Heart right ventricle (tissue), 16 donors: ENCODE measurements at regions not wholly inside any gene's neighbourhood (a gene's known extent, or its start where the extent isn't known, plus 50 kb on each side); places are given as distances from the start of the nearest gene placed in this dataset.
A peak's percentile ranks its signal among the peaks of the same experiment; 100 is the strongest.

Experiments used
- ATAC-seq, 8 donors: fragments of 200-7000 bp; cut with Tn5 transposase; one replicate each; pipeline ENCODE4 v1.9.1; 2020; ENCODE audit warnings: mild to moderate bottlenecking in 8 of 8, moderate library complexity in 8 of 8, moderate number of reproducible peaks in 1 of 8
- DNase-seq, 2 donors: peaks; one replicate each; pipeline ENCODE4 v3.0.0-alpha.2; 2020
- H3K27ac ChIP-seq, 10 donors: fragments of 200-600 bp; sonication (generic) in 2 of 10; one replicate each; pipeline versions ENCODE4 v1.5.0 to v1.8.0; 2020 to 2022; ENCODE audit warnings: mild to moderate bottlenecking in 3 of 10
- H3K27me3 ChIP-seq, 7 donors: fragments of 200-600 bp; one replicate each; pipeline ENCODE4 v1.8.0; 2021 to 2022; ENCODE audit warnings: mild to moderate bottlenecking in 2 of 7
- H3K36me3 ChIP-seq, 9 donors: fragments of 200-600 bp; sonication (generic) in 1 of 9; one replicate each; pipeline versions ENCODE4 v1.5.0 to v1.8.0; 2020 to 2022; ENCODE audit warnings: mild to moderate bottlenecking in 2 of 9
- H3K4me1 ChIP-seq, 9 donors: fragments of 200-600 bp; sonication (generic) in 1 of 9; one replicate each; pipeline versions ENCODE4 v1.5.0 to v1.8.0; 2020 to 2022; ENCODE audit warnings: mild to moderate bottlenecking in 4 of 9
- H3K4me3 ChIP-seq, 10 donors: fragments of 200-600 bp; sonication (generic) in 2 of 10; one replicate each; pipeline versions ENCODE4 v1.5.0 to v1.8.0; 2020 to 2022; ENCODE audit warnings: mild to moderate bottlenecking in 7 of 10, moderate library complexity in 2 of 10
- H3K9me3 ChIP-seq, 11 donors: fragments of 200-600 bp in 10 of 11; sonication (generic) in 2 of 11; one replicate each; pipeline versions ENCODE4 v1.5.0 to v1.8.0; 2013 to 2022; ENCODE audit warnings: mild to moderate bottlenecking in 2 of 11, control low read depth in 1 of 11, moderate library complexity in 1 of 11
- WGBS, 2 donors: extraction: QIAGEN DNeasy Blood & Tissue Kit; methylation state at CpG; one replicate each; pipeline ENCODE4 v1.1.7; 2013; ENCODE audit warnings: inconsistent platforms in 1 of 2; 5-methylcytosine and 5-hydroxymethylcytosine counted together
- intact Hi-C, 10 donors: fragments of 100-400 bp; cut with DNase I; formaldehyde crosslinking; loops; one replicate each; pipeline versions ENCODE4 v1.11.1 to v1.14.2; 2022
- TF ChIP-seq, protein P1 (sequence below), 9 donors: fragments of 200-600 bp; sonication (generic) in 2 of 9; IDR thresholded peaks; one replicate each; pipeline versions ENCODE4 v1.5.0 to v1.8.0; 2021 to 2022; ENCODE audit warnings: antibody characterized with exemption in 9 of 9, mild to moderate bottlenecking in 5 of 9, moderate library complexity in 1 of 9
- donor health status: Arrhythmogenic right ventricular cardiomyopathy.
- donor health status: ischemic (EF 13 %, LVEDD 7.1; RV severe dilation, severe dysfunction).
- donor health status: healthy with polysubstance abuse.
- donor health status: DM: no; HTN: yes; CAD: no.
- donor health status: DM: no; HTN: no; CAD: no.
- donor health status: ischemic (EF 25% LVEDD 6.9; RV normal size, moderate dysfunction).
- donor health status: ischemic (EF 25% LVEDD 5.7; RV mildly dilated, moderate dysfunction).
- donor health status: healthy.
- donor health status: DM: yes; HTN: yes; CAD: no.
- donor health status: Ischemic cardiomyopathy.
- donor health status: ischemic (EF 35%, LVEDD 5.7; RV mildly dilated, moderate dysfunction).
- donor health status: nonischemic (EF 11% LVEDD 7.7; RV severe dilation, severe dysfunction).
- donor health status: DM: yes; HTN: yes; CAD: no.
- donor health status: PGD.
- donor health status: ischemic (EF 29% LVEDD 5.4; RV normal size, mild dysfunction).
- donor health status: nonischemic (EF 23%, LVEDD 6.1; RV moderate dilation, normal function).

DNA sequence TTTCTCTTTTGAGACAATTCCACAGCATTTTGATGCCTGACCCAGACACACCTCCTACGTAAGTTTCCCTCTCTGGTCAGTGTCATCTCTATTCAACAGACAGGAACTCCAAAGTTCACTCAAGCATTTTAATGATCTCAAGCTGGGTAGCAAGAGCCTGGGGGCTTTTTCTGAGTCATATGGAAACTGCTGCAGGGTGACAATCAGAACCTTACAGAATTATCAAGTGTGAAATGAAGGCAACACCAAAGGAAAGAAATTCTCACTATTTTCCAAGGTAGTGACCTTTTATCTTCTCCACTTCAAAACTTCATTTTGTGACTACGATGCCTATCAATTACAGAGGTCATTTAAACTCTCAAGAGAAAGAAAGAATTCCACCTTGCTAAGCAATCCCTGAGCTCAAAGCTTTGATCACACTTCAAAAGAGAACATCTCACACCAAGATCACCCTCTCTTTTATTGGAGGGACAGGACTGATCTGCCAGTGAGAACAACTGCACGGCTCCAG, 229.0 kb upstream of the ZC3H12C start:
- no peaks in the 10 kb centered on the region for H3K36me3 ChIP-seq
- DNase-seq = no peak
- H3K9me3 ChIP-seq = no peaks in the 10 kb centered on the region
- H3K27ac ChIP-seq = no peak overlapping the region
- 81 to 90% methylated on average over 3 of the region's 3 CpGs for WGBS, 2 donors
- ATAC-seq = no peak
- intact Hi-C loops = loop anchor here in 4 of 10 donors (10.0 kb wide), 2 partner anchors 1159 to 1169 kb away; no protein-coding TSS in a partner anchor
- TF ChIP-seq, protein P1, sequence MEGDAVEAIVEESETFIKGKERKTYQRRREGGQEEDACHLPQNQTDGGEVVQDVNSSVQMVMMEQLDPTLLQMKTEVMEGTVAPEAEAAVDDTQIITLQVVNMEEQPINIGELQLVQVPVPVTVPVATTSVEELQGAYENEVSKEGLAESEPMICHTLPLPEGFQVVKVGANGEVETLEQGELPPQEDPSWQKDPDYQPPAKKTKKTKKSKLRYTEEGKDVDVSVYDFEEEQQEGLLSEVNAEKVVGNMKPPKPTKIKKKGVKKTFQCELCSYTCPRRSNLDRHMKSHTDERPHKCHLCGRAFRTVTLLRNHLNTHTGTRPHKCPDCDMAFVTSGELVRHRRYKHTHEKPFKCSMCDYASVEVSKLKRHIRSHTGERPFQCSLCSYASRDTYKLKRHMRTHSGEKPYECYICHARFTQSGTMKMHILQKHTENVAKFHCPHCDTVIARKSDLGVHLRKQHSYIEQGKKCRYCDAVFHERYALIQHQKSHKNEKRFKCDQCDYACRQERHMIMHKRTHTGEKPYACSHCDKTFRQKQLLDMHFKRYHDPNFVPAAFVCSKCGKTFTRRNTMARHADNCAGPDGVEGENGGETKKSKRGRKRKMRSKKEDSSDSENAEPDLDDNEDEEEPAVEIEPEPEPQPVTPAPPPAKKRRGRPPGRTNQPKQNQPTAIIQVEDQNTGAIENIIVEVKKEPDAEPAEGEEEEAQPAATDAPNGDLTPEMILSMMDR (IDR thresholded peaks at IDR 0.05) = no peak
- peaks cover 0 to 10% (median 0%) of the 10 kb centered on the region in 9 donors for H3K4me1 ChIP-seq
- no peaks in the 10 kb centered on the region for H3K27me3 ChIP-seq
- no peak overlapping the region for H3K4me3 ChIP-seq

DNA sequence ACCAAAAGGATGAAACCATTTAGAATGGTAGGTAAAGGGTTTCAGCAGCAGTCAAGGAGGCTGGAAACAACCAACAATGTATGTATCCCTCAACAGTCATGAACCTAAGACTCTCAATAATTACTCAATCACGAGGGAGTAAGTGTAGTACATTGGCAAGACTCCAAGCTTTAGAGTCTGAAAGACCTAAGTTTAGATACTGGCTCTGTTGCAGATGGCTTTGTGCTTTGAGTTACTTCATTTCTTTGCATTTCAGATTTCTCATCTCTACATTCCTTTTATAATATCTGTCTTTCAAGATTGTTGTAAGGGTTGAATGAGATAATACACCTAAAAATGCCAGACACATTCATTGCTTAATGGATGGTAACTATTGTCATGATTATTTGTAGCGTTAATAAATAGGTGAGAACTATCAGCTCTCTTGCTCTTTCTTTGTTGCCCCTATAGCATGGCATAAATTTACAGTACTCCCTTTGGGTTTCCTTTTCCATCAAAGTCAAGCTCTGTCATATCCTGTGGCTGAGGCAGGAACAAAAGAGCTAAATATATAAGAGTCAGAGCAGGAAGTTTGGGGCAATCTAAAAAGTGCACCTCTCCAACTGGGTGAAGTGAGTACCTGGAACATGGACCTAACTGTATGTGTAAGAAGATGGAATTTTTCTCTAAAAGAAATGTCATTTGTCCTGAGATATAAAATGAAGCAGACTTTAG, 228.2 kb upstream of the ZC3H12C start:
- Histone ChIP-seq H3K9me3 (no peaks in the 10 kb centered on the region), H3K27ac (no peak overlapping the region), H3K27me3 (no peaks in the 10 kb centered on the region), H3K4me3 (no peak overlapping the region), H3K36me3 (no peaks in the 10 kb centered on the region), H3K4me1 (peaks cover 0 to 15% (median 0%) of the 10 kb centered on the region in 9 donors)
- intact Hi-C loops = loop anchor here in 7 of 10 donors (5.0 to 10.0 kb wide), 3 partner anchors 1160 to 1170 kb away; no protein-coding TSS in a partner anchor
- ATAC-seq (no peak), DNase-seq (no peak)
- TF ChIP-seq, protein P1 (IDR thresholded peaks at IDR 0.05) = no peak
- WGBS, 2 donors = 39 to 45% methylated on average over 2 of the region's 2 CpGs

DNA sequence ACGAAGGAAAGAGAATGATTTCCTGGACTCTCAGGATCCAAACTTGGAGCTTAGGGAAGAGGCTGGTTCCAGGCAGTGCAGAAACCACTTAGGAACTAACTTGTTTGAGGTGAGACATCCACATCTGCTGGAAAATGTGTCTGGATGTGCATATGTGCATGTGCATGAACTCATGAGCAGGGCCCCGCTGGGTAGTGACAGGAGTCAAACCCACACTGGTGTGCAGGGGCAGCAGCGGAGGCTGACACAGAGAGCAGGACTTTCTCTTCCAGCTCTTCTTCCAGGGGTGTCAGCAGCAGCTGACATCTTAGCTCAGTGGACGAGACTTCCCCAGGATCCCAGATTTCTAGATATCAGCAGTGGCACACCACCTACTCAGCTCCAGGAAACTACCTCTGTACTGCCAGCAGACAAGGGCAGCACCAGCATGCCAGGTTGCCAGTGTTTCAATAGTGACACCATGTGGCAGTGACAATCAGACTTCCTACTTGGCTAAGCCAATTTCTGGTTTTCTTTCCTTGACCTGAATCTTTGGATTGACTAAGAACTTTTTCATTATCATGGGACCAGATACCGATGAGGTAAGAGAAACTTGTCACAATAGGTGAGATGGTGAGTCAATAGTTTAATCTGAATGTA, 227.5 kb upstream of the ZC3H12C start:
- Histone ChIP-seq H3K27me3 (no peaks in the 10 kb centered on the region), H3K27ac (no peak overlapping the region), H3K36me3 (no peaks in the 10 kb centered on the region), H3K4me1 (peaks cover 0 to 15% (median 0%) of the 10 kb centered on the region in 9 donors), H3K4me3 (no peak overlapping the region), H3K9me3 (no peaks in the 10 kb centered on the region)
- 73 to 79% methylated on average over 5 of the region's 5 CpGs for WGBS, 2 donors
- peak in 7 of 8 donors; percentile 40 to 87 (median 80) for ATAC-seq
- intact Hi-C loops = loop anchor here in 7 of 10 donors (5.0 to 10.0 kb wide), 3 partner anchors 1161 to 1171 kb away; no protein-coding TSS in a partner anchor
- TF ChIP-seq, protein P1 (IDR thresholded peaks at IDR 0.05) = peak in 6 of 9 donors; percentile 29 to 52 (median 44)
- DNase-seq = peak; percentile 9 to 11

DNA sequence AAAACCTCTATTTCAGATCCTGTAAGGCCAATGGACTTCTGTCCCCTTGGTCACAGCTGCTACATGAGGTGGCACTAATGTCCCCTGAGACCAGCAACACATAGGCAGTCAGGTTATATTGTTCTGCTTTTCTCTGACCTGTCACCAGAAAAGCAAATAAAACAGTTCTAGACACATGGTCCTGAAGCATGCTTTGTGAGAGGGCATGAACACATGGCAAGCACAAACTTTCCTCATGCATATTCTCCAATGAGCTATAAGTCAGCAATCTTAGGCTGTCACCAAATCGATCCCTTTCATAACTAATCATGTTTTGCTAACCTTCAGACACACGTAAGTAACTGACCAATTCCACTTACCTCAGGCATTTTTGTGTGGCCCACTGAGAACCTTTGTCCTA, 225.4 kb upstream of the ZC3H12C start:
- TF ChIP-seq, protein P1 (IDR thresholded peaks at IDR 0.05) = no peak
- intact Hi-C loops = loop anchor here in 7 of 10 donors (5.0 to 10.0 kb wide), 3 partner anchors 1163 to 1173 kb away; no protein-coding TSS in a partner anchor
- H3K4me3 ChIP-seq = no peak overlapping the region
- no peak overlapping the region for H3K27ac ChIP-seq
- H3K4me1 ChIP-seq = peaks cover 0 to 15% (median 0%) of the 10 kb centered on the region in 9 donors
- peaks cover 0 to 10% (median 2%) of the 10 kb centered on the region in 11 donors for H3K9me3 ChIP-seq
- ATAC-seq (no peak), DNase-seq (no peak)
- WGBS, 2 donors = 85% methylated on average over 2 of the region's 2 CpGs
- H3K27me3 ChIP-seq = no peaks in the 10 kb centered on the region
- H3K36me3 ChIP-seq = no peaks in the 10 kb centered on the region
